DOHH2 (cell line): ENCODE measurements at regions not wholly inside any gene's neighbourhood (a gene's known extent, or its start where the extent isn't known, plus 50 kb on each side); places are given as distances from the start of the nearest gene placed in this dataset.

Source experiments
- EZH2phosphoT487 ChIP-seq: fragments of 200-600 bp; sonication (generic); IDR thresholded peaks from 2 replicates; pipeline ENCODE4 v1.6.1; 2017; ENCODE audit warnings: borderline replicate concordance, mild to moderate bottlenecking, antibody characterized with exemption, low read length, moderate library complexity, mixed read lengths
- TF ChIP-seq, protein P1 (sequence below): fragments of 200-600 bp; sonication (generic); IDR thresholded peaks from one replicate; pipeline ENCODE4 v1.5.1; 2014; ENCODE audit warnings: antibody characterized with exemption, mild to moderate bottlenecking, low read depth, low read length; ENCODE audit not compliant: poor library complexity, severe bottlenecking

DNA sequence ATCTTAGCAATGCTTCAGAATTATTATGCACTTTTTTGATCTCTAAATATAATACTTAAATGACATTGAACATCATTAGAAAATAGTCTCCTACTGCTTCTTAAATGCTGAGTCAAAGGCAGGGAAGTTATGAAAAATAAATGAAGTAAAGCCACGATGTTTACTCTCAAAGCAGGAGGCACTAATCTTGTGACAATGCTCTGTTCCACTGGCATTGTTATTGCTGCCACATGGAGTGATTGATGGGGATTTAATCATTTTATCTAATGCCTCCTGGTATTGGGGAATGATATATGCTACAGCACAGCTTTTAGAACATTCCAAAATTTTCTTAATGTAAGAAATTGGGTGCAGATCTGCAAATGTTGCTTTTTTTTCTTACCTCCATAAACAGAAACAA is 1655.4 kb upstream of the NUDT12 start:
- TF ChIP-seq, protein P1, sequence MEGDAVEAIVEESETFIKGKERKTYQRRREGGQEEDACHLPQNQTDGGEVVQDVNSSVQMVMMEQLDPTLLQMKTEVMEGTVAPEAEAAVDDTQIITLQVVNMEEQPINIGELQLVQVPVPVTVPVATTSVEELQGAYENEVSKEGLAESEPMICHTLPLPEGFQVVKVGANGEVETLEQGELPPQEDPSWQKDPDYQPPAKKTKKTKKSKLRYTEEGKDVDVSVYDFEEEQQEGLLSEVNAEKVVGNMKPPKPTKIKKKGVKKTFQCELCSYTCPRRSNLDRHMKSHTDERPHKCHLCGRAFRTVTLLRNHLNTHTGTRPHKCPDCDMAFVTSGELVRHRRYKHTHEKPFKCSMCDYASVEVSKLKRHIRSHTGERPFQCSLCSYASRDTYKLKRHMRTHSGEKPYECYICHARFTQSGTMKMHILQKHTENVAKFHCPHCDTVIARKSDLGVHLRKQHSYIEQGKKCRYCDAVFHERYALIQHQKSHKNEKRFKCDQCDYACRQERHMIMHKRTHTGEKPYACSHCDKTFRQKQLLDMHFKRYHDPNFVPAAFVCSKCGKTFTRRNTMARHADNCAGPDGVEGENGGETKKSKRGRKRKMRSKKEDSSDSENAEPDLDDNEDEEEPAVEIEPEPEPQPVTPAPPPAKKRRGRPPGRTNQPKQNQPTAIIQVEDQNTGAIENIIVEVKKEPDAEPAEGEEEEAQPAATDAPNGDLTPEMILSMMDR: no peak
- TF ChIP-seq EZH2phosphoT487: no peak
